ENCODE measurements at regions not wholly inside any gene's neighbourhood (a gene's known extent, or its start where the extent isn't known, plus 50 kb on each side); places are given as distances from the start of the nearest gene placed in this dataset.

DNA sequence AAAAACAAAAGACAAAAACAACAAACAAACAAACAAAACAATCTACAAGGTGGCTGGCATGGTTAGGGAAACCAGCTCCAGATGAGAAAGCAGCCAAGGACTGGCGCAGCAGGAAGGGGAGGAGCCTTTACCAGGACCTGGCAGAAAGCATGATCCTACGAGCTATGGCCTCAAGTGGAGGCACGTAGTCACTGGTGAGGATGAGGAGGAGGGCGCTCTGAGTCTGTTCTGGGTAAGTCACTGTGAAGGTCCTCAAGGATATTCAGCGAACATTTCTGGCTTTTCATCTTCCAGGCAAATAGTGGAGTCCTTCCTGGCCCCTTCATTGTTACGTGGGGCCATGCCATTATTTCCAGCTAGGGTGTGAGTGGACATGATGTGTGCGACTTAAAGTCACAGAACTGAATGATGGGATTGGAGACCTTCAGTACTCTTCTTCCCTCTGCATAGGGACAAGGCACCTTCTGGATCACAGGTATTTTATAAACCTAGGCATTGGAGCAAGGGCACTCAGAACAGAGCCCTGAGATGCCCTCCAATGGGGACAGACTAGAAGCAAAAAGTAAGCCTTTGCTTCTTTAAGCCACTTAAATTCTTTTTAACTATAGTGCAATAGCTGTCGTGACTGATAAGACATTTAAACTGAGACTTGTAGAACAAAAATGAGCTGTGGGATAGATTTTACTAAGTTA lies 771.3 kb downstream of the RAB28 start:
- DNase-seq (ENCODE audit: low read depth in 2 of 2), result no peak
- TF ChIP-seq, protein P1, sequence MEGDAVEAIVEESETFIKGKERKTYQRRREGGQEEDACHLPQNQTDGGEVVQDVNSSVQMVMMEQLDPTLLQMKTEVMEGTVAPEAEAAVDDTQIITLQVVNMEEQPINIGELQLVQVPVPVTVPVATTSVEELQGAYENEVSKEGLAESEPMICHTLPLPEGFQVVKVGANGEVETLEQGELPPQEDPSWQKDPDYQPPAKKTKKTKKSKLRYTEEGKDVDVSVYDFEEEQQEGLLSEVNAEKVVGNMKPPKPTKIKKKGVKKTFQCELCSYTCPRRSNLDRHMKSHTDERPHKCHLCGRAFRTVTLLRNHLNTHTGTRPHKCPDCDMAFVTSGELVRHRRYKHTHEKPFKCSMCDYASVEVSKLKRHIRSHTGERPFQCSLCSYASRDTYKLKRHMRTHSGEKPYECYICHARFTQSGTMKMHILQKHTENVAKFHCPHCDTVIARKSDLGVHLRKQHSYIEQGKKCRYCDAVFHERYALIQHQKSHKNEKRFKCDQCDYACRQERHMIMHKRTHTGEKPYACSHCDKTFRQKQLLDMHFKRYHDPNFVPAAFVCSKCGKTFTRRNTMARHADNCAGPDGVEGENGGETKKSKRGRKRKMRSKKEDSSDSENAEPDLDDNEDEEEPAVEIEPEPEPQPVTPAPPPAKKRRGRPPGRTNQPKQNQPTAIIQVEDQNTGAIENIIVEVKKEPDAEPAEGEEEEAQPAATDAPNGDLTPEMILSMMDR (IDR thresholded peaks at IDR 0.05; ENCODE audit: low read depth, low read length), result no peak
- H3K4me3 ChIP-seq (replicated peaks in 1 of 2; ENCODE audit: low read depth in 2 of 2, low read length in 2 of 2), result no peak overlapping the region

- DNase-seq (ENCODE audit: low read depth in 2 of 2), result no peak
- no peak overlapping the region for H3K4me3 ChIP-seq (replicated peaks in 1 of 2; ENCODE audit: low read depth in 2 of 2, low read length in 2 of 2)
- TF ChIP-seq, protein P1 (IDR thresholded peaks at IDR 0.05; ENCODE audit: low read depth, low read length), result no peak
Measured at GRCh38 chr4:12707381-12708175, 776.6 kb downstream of the RAB28 start.

GRCh38 chr4:12703036-12703435 lies 781.1 kb downstream of the RAB28 start:
- DNase-seq (ENCODE audit: low read depth in 2 of 2), result no peak
- no peak overlapping the region for H3K4me3 ChIP-seq (replicated peaks in 1 of 2; ENCODE audit: low read depth in 2 of 2, low read length in 2 of 2)
- TF ChIP-seq, protein P1 (IDR thresholded peaks at IDR 0.05; ENCODE audit: low read depth, low read length), result no peak

DNA sequence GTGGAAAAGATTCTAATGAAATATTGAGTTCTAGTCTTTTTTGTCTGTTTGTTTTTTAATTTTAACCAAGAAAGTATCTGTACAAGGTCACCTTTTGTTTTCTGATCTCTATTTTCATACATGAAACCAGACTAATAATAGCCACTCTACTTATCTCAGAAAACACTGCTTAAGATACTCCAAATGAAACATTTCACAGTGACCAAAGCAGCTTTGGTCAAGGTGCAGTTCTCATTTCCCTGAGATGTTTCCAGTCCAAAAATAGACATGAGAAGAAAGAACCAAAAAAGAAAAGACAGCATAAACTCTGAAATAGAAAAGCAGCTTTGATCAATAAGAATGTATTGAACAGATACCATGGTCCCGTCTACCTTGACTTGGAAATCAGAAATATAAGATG lies 782.8 kb downstream of the RAB28 start:
- TF ChIP-seq, protein P1 (IDR thresholded peaks at IDR 0.05; ENCODE audit: low read depth, low read length), result no peak
- H3K4me3 ChIP-seq (replicated peaks in 1 of 2; ENCODE audit: low read depth in 2 of 2, low read length in 2 of 2), result no peak overlapping the region

DNA sequence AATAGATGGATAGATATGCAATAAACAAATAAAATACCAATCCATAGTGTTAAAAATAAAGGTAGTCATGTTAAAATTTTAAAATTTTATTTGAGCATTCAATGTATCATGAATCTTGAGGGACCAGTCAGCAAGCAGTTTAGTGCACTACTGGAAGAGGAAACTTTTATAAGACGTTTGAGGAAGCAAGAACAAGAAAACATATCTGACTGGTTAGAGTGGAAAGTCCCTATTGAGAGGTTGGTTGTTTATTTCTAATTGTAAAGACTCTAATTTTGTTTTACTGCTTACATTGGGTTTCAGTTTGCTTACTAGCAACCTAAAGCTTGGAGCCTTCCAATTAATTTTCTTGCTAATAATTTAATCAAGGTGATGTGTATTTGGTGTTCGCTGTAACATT lies 786.2 kb downstream of the RAB28 start:
- DNase-seq (ENCODE audit: low read depth in 2 of 2), result no peak

More for the DNA sequence above, 782.8 kb downstream of the RAB28 start:
- DNase-seq (ENCODE audit: low read depth in 2 of 2), result no peak

GRCh38 chr4:12692815-12693214 lies 791.3 kb downstream of the RAB28 start:
- TF ChIP-seq, protein P1 (IDR thresholded peaks at IDR 0.05; ENCODE audit: low read depth, low read length), result no peak
- peak; percentile 24 to 46 for DNase-seq (ENCODE audit: low read depth in 2 of 2)
- H3K4me3 ChIP-seq (replicated peaks in 1 of 2; ENCODE audit: low read depth in 2 of 2, low read length in 2 of 2), result no peak overlapping the region

More for the DNA sequence above, 786.2 kb downstream of the RAB28 start:
- TF ChIP-seq, protein P1 (IDR thresholded peaks at IDR 0.05; ENCODE audit: low read depth, low read length), result no peak
- no peak overlapping the region for H3K4me3 ChIP-seq (replicated peaks in 1 of 2; ENCODE audit: low read depth in 2 of 2, low read length in 2 of 2)

All from cardiac fibroblast (primary cell).